ENCODE measurements at regions not wholly inside any gene's neighbourhood (a gene's known extent, or its start where the extent isn't known, plus 50 kb on each side); places are given as distances from the start of the nearest gene placed in this dataset.

GRCh38 chr2:105569606-105570005 is 170.8 kb upstream of the FHL2 start:
- ChIA-PET CTCF (no interaction called here), POLR2A (no interaction called here)
- no peak for TF ChIP-seq NRF1 (IDR thresholded peaks at IDR 0.05; ENCODE audit: low read depth, low read length)
- TF ChIP-seq RXRA (IDR thresholded peaks at IDR 0.05; ENCODE audit: borderline replicate concordance, low read depth): no peak
- no peak for TF ChIP-seq MXI1 (IDR thresholded peaks at IDR 0.05; ENCODE audit: low read depth, low read length)
- no peak for TF ChIP-seq NFIC (IDR thresholded peaks at IDR 0.05; ENCODE audit: borderline replicate concordance)
- no peak for TF ChIP-seq RAD21 (IDR thresholded peaks at IDR 0.05; ENCODE audit: low read length)
- TF ChIP-seq PBX3 (IDR thresholded peaks at IDR 0.05): no peak
- no peak for TF ChIP-seq EZH2phosphoT487 (IDR thresholded peaks at IDR 0.05; ENCODE audit: borderline replicate concordance, low read depth)
- no peak for TF ChIP-seq JUND (IDR thresholded peaks at IDR 0.05)
- no peak for TF ChIP-seq ELF1 (IDR thresholded peaks at IDR 0.05)
- TF ChIP-seq RFX5 (IDR thresholded peaks at IDR 0.05; ENCODE audit: low read length): no peak
- TF ChIP-seq FOXJ3 (CRISPR knock-in tag; IDR thresholded peaks at IDR 0.05): no peak
- TF ChIP-seq USF2 (IDR thresholded peaks at IDR 0.05; ENCODE audit: borderline replicate concordance, low read depth, low read length): no peak
- no peak for TF ChIP-seq SMC3 (IDR thresholded peaks at IDR 0.05; ENCODE audit: low read depth, low read length)
- no peak for TF ChIP-seq MAX (IDR thresholded peaks at IDR 0.05; ENCODE audit: low read depth)
- H3K9ac ChIP-seq: no peak overlapping the region
- H3K9me2 ChIP-seq: no peaks in the 10 kb centered on the region
- no peaks in the 10 kb centered on the region for H3K9me3 ChIP-seq
- no peaks in the 10 kb centered on the region for H3F3A ChIP-seq (replicated peaks; ENCODE audit: insufficient read depth)
- H4K20me1 ChIP-seq (ENCODE audit: insufficient read depth): no peaks in the 10 kb centered on the region
- H3K4me1 ChIP-seq (ENCODE audit: control insufficient read depth in 1 of 2, insufficient read depth in 2 of 2, low read depth in 1 of 2, low read length in 1 of 2): no peaks in the 10 kb centered on the region
- H2AFZ ChIP-seq (ENCODE audit: low read depth): no peak overlapping the region
- no peaks in the 10 kb centered on the region for H3K79me2 ChIP-seq (ENCODE audit: insufficient read depth)
- no peak overlapping the region for H3K4me3 ChIP-seq (ENCODE audit: low read depth in 2 of 2, low read length in 1 of 2)
- no peak for DNase-seq
- no peak overlapping the region for H3K4me2 ChIP-seq
- H3K27me3 ChIP-seq (ENCODE audit: insufficient read depth): no peaks in the 10 kb centered on the region; the same call in 1 of the 2 replicates
- WGBS (ENCODE audit: low lambda C conversion rate): 28% methylated on average over 4 of the region's 6 CpGs
- H3K27ac ChIP-seq (ENCODE audit: low read depth in 2 of 2, low read length in 1 of 2): no peak overlapping the region
- H3K36me3 ChIP-seq (replicated peaks in 1 of 2; ENCODE audit: control insufficient read depth in 1 of 2, insufficient read depth in 2 of 2, low read length in 1 of 2): no peaks in the 10 kb centered on the region

- Histone ChIP-seq H3K9me2 (no peaks in the 10 kb centered on the region), H3K36me3 (replicated peaks in 1 of 2; ENCODE audit: control insufficient read depth in 1 of 2, insufficient read depth in 2 of 2, low read length in 1 of 2) (no peaks in the 10 kb centered on the region), H3K27me3 (ENCODE audit: insufficient read depth) (peaks cover 6% of the 10 kb centered on the region; the same call in 1 of the 2 replicates), H4K20me1 (ENCODE audit: insufficient read depth) (no peaks in the 10 kb centered on the region), H3K79me2 (ENCODE audit: insufficient read depth) (no peaks in the 10 kb centered on the region), H3K27ac (ENCODE audit: low read depth in 2 of 2, low read length in 1 of 2) (no peak overlapping the region), H3K4me2 (no peak overlapping the region), H2AFZ (ENCODE audit: low read depth) (no peak overlapping the region), H3F3A (replicated peaks; ENCODE audit: insufficient read depth) (no peaks in the 10 kb centered on the region), H3K4me1 (ENCODE audit: control insufficient read depth in 1 of 2, insufficient read depth in 2 of 2, low read depth in 1 of 2, low read length in 1 of 2) (no peaks in the 10 kb centered on the region), H3K9ac (no peak overlapping the region), H3K4me3 (ENCODE audit: low read depth in 2 of 2, low read length in 1 of 2) (no peak overlapping the region), H3K9me3 (no peaks in the 10 kb centered on the region)
- TF ChIP-seq RFX5 (IDR thresholded peaks at IDR 0.05; ENCODE audit: low read length) (no peak), RCOR1 (IDR thresholded peaks at IDR 0.05; ENCODE audit: low read length) (no peak), CHD2 (IDR thresholded peaks at IDR 0.05; ENCODE audit: low read length, partially characterized antibody) (no peak), USF1 (IDR thresholded peaks at IDR 0.05; ENCODE audit: borderline replicate concordance, low read depth) (no peak), SMC3 (IDR thresholded peaks at IDR 0.05; ENCODE audit: low read depth, low read length) (no peak), NRF1 (IDR thresholded peaks at IDR 0.05; ENCODE audit: low read depth, low read length) (no peak), SIN3A (IDR thresholded peaks at IDR 0.05; ENCODE audit: borderline replicate concordance, low read depth, low read length) (no peak), FOXM1 (IDR thresholded peaks at IDR 0.05; ENCODE audit: low read depth) (no peak)
- DNase-seq: no peak
- POLR2A ChIA-PET: no interaction called here
- CTCF ChIA-PET: interaction anchor here (1.0 to 2.7 kb wide), 2 partner anchors 9 to 11 kb away, joined by 3 to 12 read pairs; no protein-coding TSS in a partner anchor
- 64% methylated on average over 17 of the region's 17 CpGs for WGBS (ENCODE audit: low lambda C conversion rate)
Measured at GRCh38 chr2:105567996-105568494, 169.2 kb upstream of the FHL2 start.

Measured in SK-N-SH (cell line).